ENCODE measurements at regions not wholly inside any gene's neighbourhood (a gene's known extent, or its start where the extent isn't known, plus 50 kb on each side); places are given as distances from the start of the nearest gene placed in this dataset.

GRCh38 chr2:12543076-12543977 lies 173.4 kb upstream of the TRIB2 start:
- Mint-ChIP-seq H3K4me3 (no peak overlapping the region), H3K27ac (peak overlapping the region; percentile 4), H3K27me3 (no peaks in the 10 kb centered on the region), H3K36me3 (no peaks in the 10 kb centered on the region), H3K4me1 (peaks cover 26% of the 10 kb centered on the region), H3K9me3 (no peaks in the 10 kb centered on the region)
- peak; percentile 55 for ATAC-seq (ENCODE audit: low read depth)
- no peak for DNase-seq (ENCODE audit: low spot score in 2 of 2)

DNA sequence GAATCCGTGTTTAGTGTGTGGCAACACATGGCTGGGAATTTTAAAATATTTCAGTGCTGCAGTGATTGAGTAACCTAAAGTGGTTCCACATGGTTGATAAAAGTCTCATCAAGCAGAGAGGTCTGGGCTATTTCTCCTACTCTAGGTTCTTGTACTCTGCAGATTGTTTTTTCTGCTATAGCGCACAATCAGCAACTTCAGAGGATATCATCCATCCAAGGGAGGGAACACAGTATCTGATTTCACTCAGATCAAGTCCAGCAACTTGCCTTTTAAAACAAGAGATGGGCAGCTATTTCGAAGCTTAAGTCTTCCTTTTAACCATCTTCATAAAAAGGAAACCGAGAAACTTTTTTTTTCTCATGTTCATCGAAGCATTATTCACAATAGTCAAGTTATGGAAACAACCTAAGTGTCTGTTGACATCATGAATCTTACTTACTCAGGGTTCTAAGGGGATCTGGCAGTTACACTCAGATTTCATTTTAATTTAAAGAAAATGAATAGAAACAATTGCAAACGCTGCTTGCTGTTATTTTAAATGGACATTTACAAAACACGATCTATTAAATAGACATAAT lies 172.7 kb upstream of the TRIB2 start:
- DNase-seq (ENCODE audit: low spot score in 2 of 2) (peak in 1 of 2 donors; percentile 20), ATAC-seq (ENCODE audit: low read depth) (peak; percentile 84)
- peak overlapping the region; percentile 4 for H3K27ac Mint-ChIP-seq
- no peak overlapping the region for H3K4me3 Mint-ChIP-seq
- no peaks in the 10 kb centered on the region for H3K27me3 Mint-ChIP-seq
- no peaks in the 10 kb centered on the region for H3K36me3 Mint-ChIP-seq
- peaks cover 26% of the 10 kb centered on the region for H3K4me1 Mint-ChIP-seq
- H3K9me3 Mint-ChIP-seq, result no peaks in the 10 kb centered on the region

- H3K4me1 Mint-ChIP-seq, result peaks cover 26% of the 10 kb centered on the region
- no peak for ATAC-seq (ENCODE audit: low read depth)
- peaks cover 2% of the 10 kb centered on the region for H3K9me3 Mint-ChIP-seq
- no peak overlapping the region for H3K27ac Mint-ChIP-seq
- H3K4me3 Mint-ChIP-seq, result no peak overlapping the region
- no peak for DNase-seq (ENCODE audit: low spot score in 2 of 2)
- H3K36me3 Mint-ChIP-seq, result no peaks in the 10 kb centered on the region
- H3K27me3 Mint-ChIP-seq, result no peaks in the 10 kb centered on the region
Measured at GRCh38 chr2:12547566-12548170, 169.1 kb upstream of the TRIB2 start.

- Mint-ChIP-seq H3K4me1 (peaks cover 17% of the 10 kb centered on the region), H3K9me3 (peaks cover 2% of the 10 kb centered on the region), H3K27ac (no peak overlapping the region), H3K27me3 (no peaks in the 10 kb centered on the region), H3K36me3 (no peaks in the 10 kb centered on the region), H3K4me3 (no peak overlapping the region)
- no peak for DNase-seq (ENCODE audit: low spot score in 2 of 2)
- ATAC-seq (ENCODE audit: low read depth), result no peak
Measured at GRCh38 chr2:12548906-12549305, 167.8 kb upstream of the TRIB2 start.

DNA sequence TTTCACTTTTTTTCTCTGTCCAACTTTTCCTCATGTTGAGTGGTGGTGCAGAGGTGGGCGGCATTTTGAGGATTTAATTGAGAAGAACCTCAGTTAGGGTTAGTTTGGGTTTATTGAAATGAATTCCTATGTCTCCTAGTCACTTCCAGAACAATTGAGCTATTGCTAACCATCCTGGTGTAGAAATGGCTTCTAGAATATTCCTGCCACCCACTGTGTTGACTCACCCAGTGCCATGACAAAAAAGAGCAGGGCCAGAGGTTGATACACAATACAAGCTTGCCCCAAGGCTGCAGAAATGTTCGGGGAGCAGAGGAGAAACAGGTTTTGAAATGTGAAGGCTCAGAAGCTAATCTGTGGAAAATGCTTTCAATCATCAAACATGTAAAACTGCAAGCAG lies 167.1 kb upstream of the TRIB2 start:
- Mint-ChIP-seq H3K4me1 (peaks cover 19% of the 10 kb centered on the region), H3K9me3 (peaks cover 2% of the 10 kb centered on the region), H3K36me3 (no peaks in the 10 kb centered on the region), H3K27me3 (no peaks in the 10 kb centered on the region), H3K27ac (no peak overlapping the region), H3K4me3 (no peak overlapping the region)
- DNase-seq (ENCODE audit: low spot score in 2 of 2), result no peak
- ATAC-seq (ENCODE audit: low read depth), result no peak

DNA sequence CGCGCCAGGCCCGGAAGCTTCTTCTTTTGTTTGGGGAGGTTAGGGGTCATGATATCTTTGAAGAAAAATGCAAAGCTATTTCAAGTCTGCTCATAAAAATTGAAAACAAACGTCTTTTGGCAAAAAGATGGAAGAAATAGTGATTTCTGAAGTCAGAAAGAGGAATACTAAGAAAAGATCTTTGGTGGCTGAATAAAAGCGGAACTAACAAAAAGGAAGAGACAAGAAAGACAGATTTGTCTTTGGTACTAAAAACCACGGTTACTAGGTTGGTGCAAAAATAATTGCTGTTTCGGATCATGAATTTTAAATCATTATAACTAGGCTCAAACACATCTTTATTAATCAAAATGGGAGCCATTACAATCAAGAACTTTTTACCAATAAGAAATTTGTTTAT lies 164.6 kb upstream of the TRIB2 start:
- Mint-ChIP-seq H3K27ac (peak overlapping the region; percentile 93), H3K9me3 (peaks cover 2% of the 10 kb centered on the region), H3K4me3 (peak overlapping the region; percentile 83), H3K27me3 (no peaks in the 10 kb centered on the region), H3K36me3 (no peaks in the 10 kb centered on the region), H3K4me1 (peaks cover 33% of the 10 kb centered on the region)
- DNase-seq (ENCODE audit: low spot score in 2 of 2) (peak in 1 of 2 donors; percentile 25), ATAC-seq (ENCODE audit: low read depth) (peak; percentile 69)

GRCh38 chr2:12554224-12555011 lies 162.3 kb upstream of the TRIB2 start:
- Mint-ChIP-seq H3K27ac (peak overlapping the region; percentile 85), H3K27me3 (no peaks in the 10 kb centered on the region), H3K4me3 (no peak overlapping the region), H3K4me1 (peaks cover 33% of the 10 kb centered on the region), H3K36me3 (no peaks in the 10 kb centered on the region), H3K9me3 (peaks cover 2% of the 10 kb centered on the region)
- DNase-seq (ENCODE audit: low spot score in 2 of 2) (no peak), ATAC-seq (ENCODE audit: low read depth) (peak; percentile 65)

DNA sequence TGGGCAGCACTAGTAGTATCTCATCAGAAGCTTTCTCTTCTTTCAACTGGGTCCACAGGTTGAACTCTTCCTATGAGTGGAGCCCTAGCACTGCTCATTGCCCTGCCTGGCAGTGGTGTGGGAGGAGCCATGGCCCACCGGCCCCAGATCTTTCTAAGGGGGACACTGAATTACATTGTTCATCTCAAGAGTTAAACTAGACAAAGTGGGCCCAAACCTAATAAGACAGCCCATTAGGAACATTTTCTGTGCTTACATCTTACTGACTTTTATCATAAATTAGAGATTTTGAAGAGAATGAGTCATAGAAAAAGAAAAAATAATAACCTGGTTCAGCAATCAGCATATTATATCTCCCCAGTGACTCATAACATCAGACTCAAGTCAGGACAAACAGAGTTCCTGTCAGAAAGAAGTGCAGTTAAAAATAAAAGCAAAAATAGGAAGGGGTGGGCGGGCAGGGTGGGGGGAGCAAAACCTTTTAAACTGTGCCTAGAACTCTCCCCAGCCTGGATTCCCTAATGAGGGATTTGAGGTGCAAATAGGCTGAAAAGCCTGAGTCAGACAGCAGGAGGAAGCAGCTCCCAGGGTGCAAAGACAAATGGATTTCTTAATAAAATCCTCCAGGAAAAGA lies 161.6 kb upstream of the TRIB2 start:
- peaks cover 2% of the 10 kb centered on the region for H3K9me3 Mint-ChIP-seq
- no peaks in the 10 kb centered on the region for H3K36me3 Mint-ChIP-seq
- DNase-seq (ENCODE audit: low spot score in 2 of 2) (no peak), ATAC-seq (ENCODE audit: low read depth) (peak; percentile 23)
- H3K4me1 Mint-ChIP-seq, result peaks cover 33% of the 10 kb centered on the region
- peak overlapping the region; percentile 85 for H3K27ac Mint-ChIP-seq
- H3K27me3 Mint-ChIP-seq, result no peaks in the 10 kb centered on the region
- no peak overlapping the region for H3K4me3 Mint-ChIP-seq

GRCh38 chr2:12556762-12557161 lies 160.0 kb upstream of the TRIB2 start:
- H3K4me3 Mint-ChIP-seq, result no peak overlapping the region
- DNase-seq (ENCODE audit: low spot score in 2 of 2) (no peak), ATAC-seq (ENCODE audit: low read depth) (no peak)
- H3K4me1 Mint-ChIP-seq, result peaks cover 39% of the 10 kb centered on the region
- H3K27ac Mint-ChIP-seq, result no peak overlapping the region
- H3K9me3 Mint-ChIP-seq, result no peaks in the 10 kb centered on the region
- peaks cover 3% of the 10 kb centered on the region for H3K27me3 Mint-ChIP-seq
- no peaks in the 10 kb centered on the region for H3K36me3 Mint-ChIP-seq

DNA sequence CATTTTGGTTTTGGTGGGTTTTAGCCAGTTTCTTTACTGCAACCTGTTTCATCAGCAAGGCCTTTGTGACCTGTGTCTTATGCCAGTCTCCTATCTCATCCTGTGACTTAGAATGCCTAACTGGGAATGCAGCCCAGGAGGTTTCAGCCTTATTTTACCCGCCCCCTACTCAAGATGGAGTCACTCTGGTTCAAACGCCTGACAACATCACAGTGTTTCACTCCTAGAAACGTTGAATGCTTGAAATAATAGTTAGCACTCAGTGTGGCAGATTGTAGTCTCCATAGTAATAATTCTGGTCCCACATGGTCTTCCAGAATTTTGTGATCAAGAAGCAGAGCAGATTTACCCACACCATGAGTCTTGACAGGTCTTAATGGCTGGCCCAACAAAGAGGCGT lies 159.0 kb upstream of the TRIB2 start:
- ATAC-seq (ENCODE audit: low read depth) (no peak), DNase-seq (ENCODE audit: low spot score in 2 of 2) (no peak)
- Mint-ChIP-seq H3K27ac (no peak overlapping the region), H3K27me3 (peaks cover 3% of the 10 kb centered on the region), H3K4me3 (no peak overlapping the region), H3K4me1 (peaks cover 36% of the 10 kb centered on the region), H3K9me3 (no peaks in the 10 kb centered on the region), H3K36me3 (peaks cover 2% of the 10 kb centered on the region)

DNA sequence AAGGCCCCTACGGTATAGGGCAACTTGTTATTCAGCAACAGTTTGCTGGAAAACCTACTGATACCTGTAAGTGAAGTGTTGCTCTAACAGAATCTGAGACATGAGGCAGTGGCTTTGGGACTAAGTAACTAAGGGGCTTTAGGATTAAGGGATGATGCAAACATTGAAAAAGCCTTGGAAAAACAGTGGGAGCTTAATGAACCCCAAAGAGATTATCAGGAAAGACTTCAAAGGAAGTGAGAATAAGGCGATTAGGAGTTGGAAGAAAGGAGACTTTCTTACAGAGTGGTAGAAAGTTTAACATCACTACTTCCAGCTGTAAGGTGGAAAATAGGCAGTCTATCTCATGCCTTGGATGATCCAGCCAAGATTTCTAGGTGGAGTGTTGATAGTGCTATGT lies 158.2 kb upstream of the TRIB2 start:
- Mint-ChIP-seq H3K4me1 (peaks cover 35% of the 10 kb centered on the region), H3K27me3 (peaks cover 3% of the 10 kb centered on the region)
- ATAC-seq (ENCODE audit: low read depth), result no peak

GRCh38 chr2:12560618-12561017 lies 156.1 kb upstream of the TRIB2 start:
- peaks cover 24% of the 10 kb centered on the region for H3K4me1 Mint-ChIP-seq
- peaks cover 2% of the 10 kb centered on the region for H3K36me3 Mint-ChIP-seq
- peaks cover 7% of the 10 kb centered on the region for H3K27me3 Mint-ChIP-seq
- H3K27ac Mint-ChIP-seq, result peak overlapping the region; percentile 77
- H3K9me3 Mint-ChIP-seq, result no peaks in the 10 kb centered on the region
- no peak for DNase-seq (ENCODE audit: low spot score in 2 of 2)
- peak; percentile 89 for ATAC-seq (ENCODE audit: low read depth)
- H3K4me3 Mint-ChIP-seq, result peak overlapping the region; percentile 54

More for the DNA sequence above, 158.2 kb upstream of the TRIB2 start:
- no peaks in the 10 kb centered on the region for H3K9me3 Mint-ChIP-seq
- DNase-seq (ENCODE audit: low spot score in 2 of 2), result no peak
- no peak overlapping the region for H3K4me3 Mint-ChIP-seq
- H3K36me3 Mint-ChIP-seq, result peaks cover 2% of the 10 kb centered on the region
- H3K27ac Mint-ChIP-seq, result no peak overlapping the region

- H3K9me3 Mint-ChIP-seq, result no peaks in the 10 kb centered on the region
- no peak overlapping the region for H3K4me3 Mint-ChIP-seq
- peaks cover 2% of the 10 kb centered on the region for H3K36me3 Mint-ChIP-seq
- ATAC-seq (ENCODE audit: low read depth) (no peak), DNase-seq (ENCODE audit: low spot score in 2 of 2) (no peak)
- peaks cover 13% of the 10 kb centered on the region for H3K27me3 Mint-ChIP-seq
- H3K27ac Mint-ChIP-seq, result no peak overlapping the region
- peaks cover 11% of the 10 kb centered on the region for H3K4me1 Mint-ChIP-seq
Measured at GRCh38 chr2:12567411-12567810, 149.3 kb upstream of the TRIB2 start.
